ENCODE measurements at regions not wholly inside any gene's neighbourhood (a gene's known extent, or its start where the extent isn't known, plus 50 kb on each side); places are given as distances from the start of the nearest gene placed in this dataset.

DNA sequence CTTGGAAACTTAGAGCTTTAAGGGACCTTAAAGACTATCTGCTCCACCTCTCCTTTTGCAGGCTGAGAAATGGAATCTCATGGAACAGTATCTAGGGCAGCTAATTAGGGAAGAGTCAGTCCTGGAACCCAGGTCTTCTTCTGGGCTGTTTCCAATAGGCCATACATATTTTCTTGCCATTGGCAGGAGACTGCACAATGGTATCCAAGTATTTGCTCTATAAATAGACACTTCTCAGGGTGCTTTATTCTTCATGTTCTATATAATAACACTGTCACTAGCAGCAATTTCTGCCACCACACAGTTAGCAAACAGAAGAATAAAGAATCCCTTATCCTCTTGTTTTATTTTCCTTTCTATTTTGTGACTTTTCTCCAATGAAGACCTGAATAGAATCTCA lies 291.7 kb downstream of the C4orf33 start:
- Histone ChIP-seq H3K36me3 (ENCODE audit: insufficient read depth) (no peaks in the 10 kb centered on the region), H3K9ac (no peak overlapping the region), H2AFZ (ENCODE audit: low read depth) (no peak overlapping the region), H3K4me3 (IDR thresholded peaks at IDR 0.05; ENCODE audit: insufficient read depth, low read depth, low read length) (no peak overlapping the region), H4K20me1 (ENCODE audit: insufficient read depth) (no peaks in the 10 kb centered on the region), H3K4me1 (ENCODE audit: low read depth, poor library complexity, severe bottlenecking) (no peaks in the 10 kb centered on the region), H3K4me2 (no peak overlapping the region), H3K27ac (no peak overlapping the region), H3K27me3 (ENCODE audit: insufficient read depth, low read depth) (no peaks in the 10 kb centered on the region), H3K79me2 (ENCODE audit: insufficient read depth, low read depth) (no peaks in the 10 kb centered on the region)
- TF ChIP-seq, protein P1, sequence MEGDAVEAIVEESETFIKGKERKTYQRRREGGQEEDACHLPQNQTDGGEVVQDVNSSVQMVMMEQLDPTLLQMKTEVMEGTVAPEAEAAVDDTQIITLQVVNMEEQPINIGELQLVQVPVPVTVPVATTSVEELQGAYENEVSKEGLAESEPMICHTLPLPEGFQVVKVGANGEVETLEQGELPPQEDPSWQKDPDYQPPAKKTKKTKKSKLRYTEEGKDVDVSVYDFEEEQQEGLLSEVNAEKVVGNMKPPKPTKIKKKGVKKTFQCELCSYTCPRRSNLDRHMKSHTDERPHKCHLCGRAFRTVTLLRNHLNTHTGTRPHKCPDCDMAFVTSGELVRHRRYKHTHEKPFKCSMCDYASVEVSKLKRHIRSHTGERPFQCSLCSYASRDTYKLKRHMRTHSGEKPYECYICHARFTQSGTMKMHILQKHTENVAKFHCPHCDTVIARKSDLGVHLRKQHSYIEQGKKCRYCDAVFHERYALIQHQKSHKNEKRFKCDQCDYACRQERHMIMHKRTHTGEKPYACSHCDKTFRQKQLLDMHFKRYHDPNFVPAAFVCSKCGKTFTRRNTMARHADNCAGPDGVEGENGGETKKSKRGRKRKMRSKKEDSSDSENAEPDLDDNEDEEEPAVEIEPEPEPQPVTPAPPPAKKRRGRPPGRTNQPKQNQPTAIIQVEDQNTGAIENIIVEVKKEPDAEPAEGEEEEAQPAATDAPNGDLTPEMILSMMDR (conservative IDR thresholded peaks at IDR 0.05; ENCODE audit: low read depth, low read length): no peak

DNA sequence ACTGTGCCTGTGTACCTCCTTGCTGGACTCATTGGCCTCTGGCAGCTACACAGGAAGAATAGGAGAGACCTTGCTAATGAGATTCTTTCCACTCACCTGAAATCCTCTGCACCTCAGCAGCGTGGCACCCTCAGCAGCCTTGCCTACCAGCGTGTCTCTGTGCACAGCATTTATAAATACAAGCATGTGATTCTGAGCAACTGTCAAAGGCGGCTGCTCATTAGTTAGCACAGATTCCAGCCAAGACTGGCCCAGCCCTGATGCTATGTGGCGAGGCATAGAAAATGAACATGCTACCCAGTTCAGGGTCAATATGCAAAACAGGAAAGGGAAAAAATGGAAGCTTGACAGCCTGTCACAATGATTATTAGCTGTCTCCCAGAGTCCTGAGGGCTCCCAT lies 298.0 kb downstream of the C4orf33 start:
- H3K27me3 ChIP-seq (ENCODE audit: insufficient read depth, low read depth): no peaks in the 10 kb centered on the region
- H3K9ac ChIP-seq: no peak overlapping the region
- no peaks in the 10 kb centered on the region for H3K4me1 ChIP-seq (ENCODE audit: low read depth, poor library complexity, severe bottlenecking)
- no peaks in the 10 kb centered on the region for H3K79me2 ChIP-seq (ENCODE audit: insufficient read depth, low read depth)
- H3K36me3 ChIP-seq (ENCODE audit: insufficient read depth): no peaks in the 10 kb centered on the region
- H2AFZ ChIP-seq (ENCODE audit: low read depth): no peak overlapping the region
- no peak overlapping the region for H3K27ac ChIP-seq
- TF ChIP-seq, protein P1 (conservative IDR thresholded peaks at IDR 0.05; ENCODE audit: low read depth, low read length): no peak
- no peaks in the 10 kb centered on the region for H4K20me1 ChIP-seq (ENCODE audit: insufficient read depth)
- H3K4me2 ChIP-seq: no peak overlapping the region
- no peak overlapping the region for H3K4me3 ChIP-seq (IDR thresholded peaks at IDR 0.05; ENCODE audit: insufficient read depth, low read depth, low read length)

DNA sequence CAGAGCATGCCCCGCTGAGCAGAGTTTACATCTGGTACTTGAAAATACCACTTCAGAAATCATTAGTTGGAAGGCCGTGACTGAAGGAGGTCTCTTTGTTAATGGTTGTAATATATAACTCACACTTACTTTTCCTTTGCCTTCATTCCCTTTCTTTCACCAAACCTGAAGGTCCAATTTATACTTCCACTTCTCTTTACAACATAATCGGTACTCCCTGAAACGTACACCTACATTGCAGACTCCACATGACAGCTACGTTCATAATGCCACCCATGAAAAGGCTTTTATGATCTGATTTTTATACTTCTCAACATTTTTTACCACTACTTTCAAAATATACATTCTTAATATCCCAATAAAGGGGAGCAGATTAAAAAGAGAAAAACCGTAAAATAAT lies 298.7 kb downstream of the C4orf33 start:
- no peaks in the 10 kb centered on the region for H4K20me1 ChIP-seq (ENCODE audit: insufficient read depth)
- TF ChIP-seq, protein P1 (conservative IDR thresholded peaks at IDR 0.05; ENCODE audit: low read depth, low read length): no peak
- no peaks in the 10 kb centered on the region for H3K36me3 ChIP-seq (ENCODE audit: insufficient read depth)

DNA sequence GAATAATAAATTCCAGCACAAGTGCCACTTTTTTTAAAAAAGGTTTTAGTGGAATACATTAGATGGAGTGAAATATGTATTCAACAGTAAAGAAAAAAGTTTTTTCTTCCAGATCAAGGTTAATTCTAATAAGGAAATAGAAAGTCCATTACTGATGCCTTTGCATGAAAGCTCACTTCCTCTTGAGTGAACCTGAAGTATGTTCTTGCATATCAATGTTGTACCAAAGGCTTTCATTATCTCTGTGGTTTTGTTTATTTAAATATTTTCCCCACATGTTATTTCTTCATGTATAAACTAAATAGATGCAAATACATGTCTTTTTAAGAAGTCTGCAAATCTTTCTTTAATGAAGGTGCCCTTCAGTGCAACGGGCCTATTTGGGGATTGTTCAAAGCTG lies 307.9 kb downstream of the C4orf33 start:
- Histone ChIP-seq H4K20me1 (ENCODE audit: insufficient read depth) (no peaks in the 10 kb centered on the region), H3K4me3 (IDR thresholded peaks at IDR 0.05; ENCODE audit: insufficient read depth, low read depth, low read length) (no peak overlapping the region), H3K4me2 (no peak overlapping the region), H3K36me3 (ENCODE audit: insufficient read depth) (no peaks in the 10 kb centered on the region), H3K27me3 (ENCODE audit: insufficient read depth, low read depth) (no peaks in the 10 kb centered on the region), H3K4me1 (ENCODE audit: low read depth, poor library complexity, severe bottlenecking) (no peaks in the 10 kb centered on the region), H2AFZ (ENCODE audit: low read depth) (no peak overlapping the region), H3K79me2 (ENCODE audit: insufficient read depth, low read depth) (no peaks in the 10 kb centered on the region), H3K9ac (no peak overlapping the region), H3K27ac (no peak overlapping the region)
- TF ChIP-seq, protein P1 (conservative IDR thresholded peaks at IDR 0.05; ENCODE audit: low read depth, low read length): no peak

More for the DNA sequence above, 298.7 kb downstream of the C4orf33 start:
- H3K27me3 ChIP-seq (ENCODE audit: insufficient read depth, low read depth): no peaks in the 10 kb centered on the region
- H3K4me1 ChIP-seq (ENCODE audit: low read depth, poor library complexity, severe bottlenecking): no peaks in the 10 kb centered on the region
- no peaks in the 10 kb centered on the region for H3K79me2 ChIP-seq (ENCODE audit: insufficient read depth, low read depth)
- H3K9ac ChIP-seq: no peak overlapping the region
- no peak overlapping the region for H3K4me3 ChIP-seq (IDR thresholded peaks at IDR 0.05; ENCODE audit: insufficient read depth, low read depth, low read length)
- H3K27ac ChIP-seq: no peak overlapping the region
- no peak overlapping the region for H2AFZ ChIP-seq (ENCODE audit: low read depth)
- H3K4me2 ChIP-seq: no peak overlapping the region

All from KMS-11 (cell line).